SH-SY5Y (cell line): ENCODE measurements at regions not wholly inside any gene's neighbourhood (a gene's known extent, or its start where the extent isn't known, plus 50 kb on each side); places are given as distances from the start of the nearest gene placed in this dataset.

Source experiments
- GATA2 ChIP-seq: IDR thresholded peaks from 2 replicates; pipeline ENCODE4 v1.6.1; 2011; ENCODE audit warnings: mild to moderate bottlenecking, low read depth, low read length
- GATA3 ChIP-seq: IDR thresholded peaks from 2 replicates; pipeline ENCODE4 v1.6.1; 2011; ENCODE audit warnings: low read depth, mild to moderate bottlenecking, low read length, moderate library complexity

DNA sequence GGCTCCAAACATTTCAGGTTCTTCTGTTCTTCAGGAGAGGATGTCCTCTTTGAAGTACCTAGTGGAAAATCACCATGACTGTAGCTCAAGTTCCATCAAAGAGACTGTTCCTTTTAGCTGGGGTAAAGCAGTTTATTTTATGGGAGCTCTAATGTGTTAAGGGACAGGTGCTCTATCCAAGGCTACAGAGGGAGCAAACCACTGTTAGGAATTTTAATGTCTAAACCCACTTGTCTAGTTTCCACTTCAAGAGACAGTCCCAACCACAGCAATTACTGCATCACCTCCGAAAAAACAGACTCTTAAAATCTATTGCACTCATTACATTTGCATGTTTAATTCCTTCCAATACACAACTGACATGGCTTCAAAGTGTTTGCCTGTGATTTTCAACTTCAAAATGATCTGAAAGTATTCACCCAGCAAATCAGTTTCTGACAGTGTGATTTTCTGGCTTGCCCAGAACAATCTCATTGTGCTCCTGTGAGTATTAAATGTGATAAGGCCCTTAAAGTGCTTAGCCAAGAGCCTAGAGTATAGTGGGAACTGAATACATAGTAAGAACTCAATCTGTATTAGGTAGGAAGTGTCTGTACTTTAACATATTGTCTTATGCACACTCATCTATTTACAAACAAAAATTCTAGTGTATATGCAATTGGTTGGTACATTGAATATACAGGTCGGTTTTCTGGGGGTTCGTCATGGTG is 266.5 kb upstream of the CCDC54 start:
- TF ChIP-seq GATA3 (no peak), GATA2 (no peak)

- peak; percentile 65 for TF ChIP-seq GATA3
- peak; percentile 78 for TF ChIP-seq GATA2
Observed at GRCh38 chr3:107111872-107112271, 265.4 kb upstream of the CCDC54 start.

DNA sequence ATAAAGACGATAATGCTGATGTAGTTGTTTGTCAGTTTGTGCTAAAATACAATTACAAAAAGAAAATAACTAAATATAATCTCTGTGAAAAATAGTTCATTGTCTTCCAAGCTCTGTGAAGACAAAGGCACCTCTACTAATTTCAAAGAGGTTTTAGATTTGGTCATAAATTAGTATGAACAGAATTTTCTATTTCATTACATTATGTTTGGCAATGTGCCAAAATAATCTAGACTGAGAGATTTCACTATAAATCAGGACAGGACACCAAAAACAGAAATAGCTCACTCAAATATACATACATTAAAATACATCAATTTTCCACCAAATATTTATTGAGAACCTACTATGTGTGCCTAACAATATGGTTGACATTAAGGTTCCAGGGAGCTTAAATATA is 264.9 kb upstream of the CCDC54 start:
- TF ChIP-seq GATA3, result no peak
- no peak for TF ChIP-seq GATA2

GRCh38 chr3:107116251-107116650 is 261.0 kb upstream of the CCDC54 start:
- TF ChIP-seq GATA3 (no peak), GATA2 (no peak)

GRCh38 chr3:107117156-107117555 is 260.1 kb upstream of the CCDC54 start:
- TF ChIP-seq GATA2 (no peak), GATA3 (no peak)

DNA sequence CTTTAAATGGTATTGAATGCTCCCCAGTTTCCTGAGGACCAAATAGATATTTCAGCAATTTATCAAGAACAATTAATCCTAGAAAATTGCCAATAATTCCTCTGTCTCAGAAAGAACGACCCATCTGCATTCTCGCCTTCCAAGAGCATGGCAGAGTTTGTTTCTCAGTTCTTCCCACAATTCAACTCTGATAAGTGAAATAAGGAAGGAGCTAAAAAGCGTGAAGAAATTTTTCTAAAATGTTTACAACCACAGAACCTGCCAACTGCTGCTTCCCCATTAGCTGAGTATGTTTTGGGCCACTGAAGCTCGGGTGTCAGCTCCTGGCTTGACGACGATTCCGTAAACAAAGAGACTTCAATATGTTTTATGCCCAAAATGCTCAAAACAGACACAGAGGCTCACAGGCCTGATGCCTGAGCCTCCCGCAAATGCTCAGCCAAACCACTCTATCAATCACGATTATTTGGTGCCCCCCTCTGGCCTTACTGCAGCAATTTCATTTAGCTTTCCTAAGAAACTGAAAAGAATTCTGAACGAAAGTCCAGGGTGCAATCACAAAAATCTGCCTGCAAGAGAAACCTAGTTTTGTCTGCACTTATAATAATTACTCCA is 259.2 kb upstream of the CCDC54 start:
- no peak for TF ChIP-seq GATA3
- no peak for TF ChIP-seq GATA2

DNA sequence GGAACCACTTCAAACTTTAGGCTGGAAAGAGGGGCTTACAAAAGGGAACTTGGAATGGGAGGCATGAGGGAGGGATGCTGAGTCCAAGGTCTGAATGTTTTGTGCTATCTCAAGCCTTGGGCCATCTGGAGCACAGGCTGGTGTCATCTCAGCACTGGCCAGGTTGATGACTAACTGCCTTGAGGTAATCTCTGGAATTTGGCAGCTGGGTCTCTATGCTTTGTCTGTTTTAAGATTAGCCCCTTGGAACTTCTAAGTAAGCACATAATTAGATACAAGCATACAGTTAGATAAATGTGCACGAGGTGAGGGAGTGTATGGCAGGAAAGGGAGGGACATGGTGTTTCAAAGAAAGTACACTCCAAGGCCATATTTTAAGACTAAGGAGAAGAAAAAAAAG is 252.4 kb upstream of the CCDC54 start:
- TF ChIP-seq GATA3 (no peak), GATA2 (no peak)

GRCh38 chr3:107128946-107129345 is 248.3 kb upstream of the CCDC54 start:
- TF ChIP-seq GATA2, result no peak
- no peak for TF ChIP-seq GATA3

- TF ChIP-seq GATA2 (no peak), GATA3 (no peak)
Observed at GRCh38 chr3:107130089-107130700, 247.0 kb upstream of the CCDC54 start.

DNA sequence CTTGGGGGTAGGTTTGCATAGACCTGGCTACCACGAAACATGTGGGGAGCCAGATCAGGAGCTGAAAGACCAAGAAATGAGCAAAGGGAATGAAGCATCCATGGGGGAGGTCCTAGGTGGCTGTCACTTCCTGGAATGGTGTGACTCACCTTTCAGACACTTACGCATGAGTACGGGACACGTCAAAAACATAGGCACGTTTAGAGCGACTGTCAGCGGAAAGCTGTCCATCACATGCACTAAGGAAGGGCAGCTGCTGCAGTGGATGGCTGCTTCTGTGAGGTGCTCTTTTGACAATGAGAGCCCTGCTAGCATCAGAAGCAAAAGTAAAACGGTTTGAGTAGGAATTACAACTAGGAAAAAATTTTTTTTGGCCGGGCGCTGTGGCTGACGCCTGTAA is 244.6 kb upstream of the CCDC54 start:
- TF ChIP-seq GATA3, result no peak
- no peak for TF ChIP-seq GATA2

DNA sequence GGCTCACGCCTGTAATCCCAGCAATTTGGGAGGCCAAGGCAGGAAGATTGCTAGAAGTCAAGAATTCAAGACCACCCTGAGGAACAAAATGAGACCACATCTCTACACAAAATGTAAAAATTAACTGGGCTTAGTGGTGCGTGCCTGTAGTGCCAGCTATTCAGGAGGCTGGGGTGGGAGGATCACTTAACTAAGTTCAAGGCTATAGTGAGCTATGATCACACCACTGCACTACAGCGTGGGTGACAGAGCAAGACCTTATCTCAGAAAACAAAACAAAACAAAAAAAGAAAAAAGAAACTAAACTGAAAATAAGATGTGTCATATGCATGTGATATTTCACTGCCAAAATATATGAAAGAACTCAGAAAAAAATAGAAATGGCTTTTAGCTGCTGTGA is 243.3 kb upstream of the CCDC54 start:
- TF ChIP-seq GATA3, result no peak
- TF ChIP-seq GATA2, result no peak

DNA sequence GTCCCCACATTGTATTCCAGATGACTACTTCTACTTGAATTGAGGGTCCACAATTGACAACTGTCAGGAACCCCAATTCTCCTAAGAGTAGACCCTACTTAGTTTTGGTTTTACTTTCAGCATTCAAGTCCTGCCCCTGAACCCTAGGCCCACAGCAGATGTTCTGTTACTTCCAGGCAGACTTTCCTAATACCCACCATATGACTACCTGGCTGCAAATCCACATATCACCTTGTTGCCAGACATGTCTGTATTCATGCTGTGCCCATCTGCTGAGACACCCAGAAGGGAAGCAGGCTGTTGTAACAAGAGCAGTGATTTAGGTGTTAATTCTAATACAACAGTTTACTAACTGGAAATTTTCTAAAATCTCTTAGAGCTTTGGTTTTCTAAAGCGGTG is 235.1 kb upstream of the CCDC54 start:
- TF ChIP-seq GATA2, result no peak
- TF ChIP-seq GATA3, result no peak

DNA sequence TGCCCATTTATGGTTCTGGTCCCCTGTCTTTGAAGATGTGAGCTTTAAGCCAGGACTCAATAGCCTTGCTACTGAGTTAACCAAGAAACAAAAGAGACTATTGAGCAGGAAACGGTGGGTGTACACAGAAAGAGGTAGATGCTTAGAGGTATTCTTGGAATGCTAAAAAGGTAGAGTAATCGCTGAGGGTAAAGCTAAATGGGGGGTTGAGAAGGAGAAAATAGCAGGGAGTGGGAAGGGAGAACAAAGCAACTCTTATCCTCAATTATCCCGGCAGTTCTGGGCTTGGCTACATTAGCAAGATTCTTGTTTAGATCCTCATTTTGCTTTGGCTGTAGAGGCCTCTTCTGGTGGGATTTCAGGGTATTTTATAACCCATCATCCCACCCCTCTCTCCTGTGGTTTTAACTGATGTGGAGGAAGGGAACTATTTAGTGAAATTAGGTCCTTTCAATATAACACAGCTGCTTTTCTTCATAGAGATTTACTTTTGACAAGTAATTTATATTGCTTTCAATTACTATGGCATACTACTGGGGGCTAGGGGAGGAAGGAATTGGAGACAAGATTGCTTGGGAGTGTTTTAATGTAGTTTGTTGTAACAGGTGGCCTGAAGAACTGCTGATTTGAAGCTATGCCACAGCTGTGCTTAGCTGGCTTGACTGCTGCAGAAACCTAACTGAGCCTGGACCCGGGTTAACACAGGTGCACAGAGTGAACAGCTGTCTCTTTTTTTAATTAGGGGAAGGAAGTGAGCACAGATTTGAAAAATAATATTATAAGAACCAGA is 234.3 kb upstream of the CCDC54 start:
- no peak for TF ChIP-seq GATA3

GRCh38 chr3:107150675-107151074 is 226.6 kb upstream of the CCDC54 start:
- TF ChIP-seq GATA2 (no peak), GATA3 (no peak)

- no peak for TF ChIP-seq GATA3
- TF ChIP-seq GATA2, result no peak
Observed at GRCh38 chr3:107153981-107154380, 223.3 kb upstream of the CCDC54 start.
